Astrocyte of the spinal cord (primary cell): ENCODE measurements at regions not wholly inside any gene's neighbourhood (a gene's known extent, or its start where the extent isn't known, plus 50 kb on each side); places are given as distances from the start of the nearest gene placed in this dataset.

Experiments
- DNase-seq: peaks from one replicate; pipeline ENCODE4 v3.0.0; 2011; ENCODE audit warnings: low read depth, low spot score
- H3K4me3 ChIP-seq: 2 replicates; pipeline ENCODE4 v1.5.1; 2011; ENCODE audit warnings: low read depth, mild to moderate bottlenecking, low read length, moderate library complexity
- in situ Hi-C: cut with HindIII; loops from 2 replicates; pipeline ENCODE4 v1.10.0; 2017; ENCODE audit warnings: low sequenced_read_pairs
- TF ChIP-seq, protein P1 (sequence below): IDR thresholded peaks from 2 replicates; pipeline ENCODE4 v1.5.1; 2012; ENCODE audit warnings: low read depth, mild to moderate bottlenecking, low read length, inconsistent platforms

DNA sequence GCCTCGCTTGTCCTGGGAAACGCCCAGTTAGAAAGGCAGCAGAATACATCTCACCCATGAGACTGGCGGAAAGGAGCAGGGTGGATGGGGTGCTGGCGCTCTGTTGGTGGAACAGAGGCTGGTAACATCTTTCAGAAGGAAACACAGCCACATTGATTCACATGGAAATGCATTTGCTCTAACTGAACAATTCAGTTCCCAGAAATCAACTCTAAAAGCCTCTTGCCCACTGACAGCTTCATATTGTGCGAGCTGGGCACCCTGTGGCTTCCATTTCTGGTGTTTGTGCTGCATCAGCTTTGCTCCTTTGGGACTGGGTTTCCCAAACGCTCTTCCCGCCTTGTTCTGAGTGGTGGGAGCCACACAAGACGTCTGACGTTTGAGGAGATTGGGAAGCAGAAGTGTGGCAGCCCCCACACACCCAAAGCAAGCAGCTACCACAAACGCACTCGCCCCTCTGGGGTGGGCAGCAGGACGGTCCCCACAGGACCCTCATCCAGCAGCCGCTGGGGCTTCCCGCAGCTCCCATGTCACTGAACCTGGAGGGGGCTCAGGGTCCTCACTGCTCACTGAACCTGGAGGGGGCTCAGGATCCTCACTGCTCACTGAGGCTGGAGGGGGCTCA, 229.5 kb downstream of the ERMARD start:
- no peak overlapping the region for H3K4me3 ChIP-seq
- no peak for DNase-seq
- TF ChIP-seq, protein P1, sequence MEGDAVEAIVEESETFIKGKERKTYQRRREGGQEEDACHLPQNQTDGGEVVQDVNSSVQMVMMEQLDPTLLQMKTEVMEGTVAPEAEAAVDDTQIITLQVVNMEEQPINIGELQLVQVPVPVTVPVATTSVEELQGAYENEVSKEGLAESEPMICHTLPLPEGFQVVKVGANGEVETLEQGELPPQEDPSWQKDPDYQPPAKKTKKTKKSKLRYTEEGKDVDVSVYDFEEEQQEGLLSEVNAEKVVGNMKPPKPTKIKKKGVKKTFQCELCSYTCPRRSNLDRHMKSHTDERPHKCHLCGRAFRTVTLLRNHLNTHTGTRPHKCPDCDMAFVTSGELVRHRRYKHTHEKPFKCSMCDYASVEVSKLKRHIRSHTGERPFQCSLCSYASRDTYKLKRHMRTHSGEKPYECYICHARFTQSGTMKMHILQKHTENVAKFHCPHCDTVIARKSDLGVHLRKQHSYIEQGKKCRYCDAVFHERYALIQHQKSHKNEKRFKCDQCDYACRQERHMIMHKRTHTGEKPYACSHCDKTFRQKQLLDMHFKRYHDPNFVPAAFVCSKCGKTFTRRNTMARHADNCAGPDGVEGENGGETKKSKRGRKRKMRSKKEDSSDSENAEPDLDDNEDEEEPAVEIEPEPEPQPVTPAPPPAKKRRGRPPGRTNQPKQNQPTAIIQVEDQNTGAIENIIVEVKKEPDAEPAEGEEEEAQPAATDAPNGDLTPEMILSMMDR: no peak
- in situ Hi-C loops: no loop called here

DNA sequence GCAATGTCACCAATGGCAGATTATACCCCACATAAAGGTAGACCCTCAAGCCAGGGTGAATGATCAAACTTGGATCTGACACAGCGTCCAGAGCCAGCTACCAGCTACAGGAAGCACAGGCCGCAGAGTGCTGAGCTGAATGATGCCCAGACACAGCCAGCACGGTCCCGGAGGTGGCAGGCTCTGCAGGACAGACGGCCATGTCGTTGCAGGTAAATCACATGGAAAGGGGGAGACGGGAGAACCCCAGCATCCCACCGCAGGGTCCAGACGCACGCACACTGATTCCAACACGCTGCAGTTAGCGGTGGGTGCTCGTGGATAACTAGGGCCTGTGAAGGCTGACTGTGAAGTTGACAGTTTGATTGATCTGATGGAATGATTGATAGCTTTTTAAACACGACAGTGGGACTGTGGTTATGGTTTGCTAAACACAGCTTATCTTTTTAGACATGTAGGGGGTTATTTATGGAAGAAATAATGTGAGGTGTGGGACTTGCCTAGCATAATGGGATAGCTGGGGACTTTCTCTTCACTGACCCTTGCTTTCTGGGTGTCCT, 228.5 kb downstream of the ERMARD start:
- TF ChIP-seq, protein P1: no peak
- no peak for DNase-seq
- in situ Hi-C loops: no loop called here
- H3K4me3 ChIP-seq: no peak overlapping the region

DNA sequence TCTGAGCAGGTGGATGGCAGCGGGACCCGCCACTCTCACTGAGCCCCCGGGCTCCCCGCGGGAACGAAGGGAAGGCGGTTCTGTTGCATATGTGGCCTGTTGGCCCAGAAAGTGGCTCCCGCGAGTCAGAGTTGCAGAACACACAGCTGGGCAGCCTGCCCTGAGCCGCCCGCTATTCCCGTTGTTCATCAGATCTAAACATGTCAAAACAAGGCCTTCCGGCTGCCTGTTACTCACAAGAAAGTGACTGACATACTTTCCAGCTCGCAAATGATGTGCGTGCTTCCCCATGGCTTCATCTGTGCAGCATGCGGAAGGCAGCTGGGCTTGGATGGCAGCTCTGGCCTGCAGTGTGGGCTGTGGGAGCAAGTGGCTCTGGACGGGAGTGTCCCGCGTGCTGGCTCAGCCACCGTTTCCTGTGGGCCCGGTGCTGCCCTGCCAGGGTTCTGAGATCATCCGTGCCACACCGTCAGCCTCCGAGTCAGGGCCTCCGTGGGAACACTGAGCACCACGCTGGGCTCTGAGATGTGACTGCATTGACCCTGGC, 227.3 kb downstream of the ERMARD start:
- TF ChIP-seq, protein P1: no peak
- no peak for DNase-seq
- in situ Hi-C loops: no loop called here
- no peak overlapping the region for H3K4me3 ChIP-seq

DNA sequence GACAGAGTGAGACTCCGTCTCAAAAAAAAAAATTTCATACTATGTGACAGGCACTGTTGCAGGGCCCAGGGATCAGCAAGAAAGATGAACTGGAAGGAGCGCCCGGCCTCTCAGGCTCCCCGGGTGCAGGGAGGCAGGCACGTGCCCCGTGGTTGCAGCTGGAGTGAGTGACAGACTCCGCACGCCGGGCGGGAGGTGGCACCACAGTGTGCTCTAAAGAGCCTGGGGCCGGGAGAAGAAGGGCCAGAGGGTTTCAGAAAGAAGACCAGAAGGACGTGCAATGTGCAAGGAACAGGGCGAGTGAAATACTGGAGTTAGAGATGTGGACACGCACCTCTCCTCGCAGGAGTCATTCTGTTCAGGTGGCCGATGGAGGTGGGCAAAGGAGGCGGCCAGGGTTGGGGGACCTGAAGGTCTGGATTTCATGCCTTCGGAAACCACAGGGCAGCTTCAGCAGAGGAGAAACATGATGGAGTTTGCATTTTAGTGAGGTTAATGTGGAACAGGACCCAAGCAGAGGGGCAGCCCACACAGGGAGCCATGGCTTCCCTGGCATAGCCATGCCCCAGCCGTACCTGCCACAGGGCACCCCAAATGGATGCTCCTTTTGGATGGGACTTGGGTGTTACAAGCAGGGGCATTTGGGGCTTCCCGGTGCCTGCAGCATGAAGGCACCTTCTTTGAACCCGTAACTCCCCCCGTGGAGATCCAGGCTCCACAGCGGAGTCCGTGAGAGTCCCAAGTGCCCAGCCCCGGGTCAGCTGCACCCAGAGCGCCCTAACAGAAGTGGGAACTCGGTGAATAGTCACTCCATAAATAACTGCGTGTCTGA, 226.2 kb downstream of the ERMARD start:
- H3K4me3 ChIP-seq: no peak overlapping the region
- DNase-seq: no peak
- in situ Hi-C loops: no loop called here
- TF ChIP-seq, protein P1: no peak

DNA sequence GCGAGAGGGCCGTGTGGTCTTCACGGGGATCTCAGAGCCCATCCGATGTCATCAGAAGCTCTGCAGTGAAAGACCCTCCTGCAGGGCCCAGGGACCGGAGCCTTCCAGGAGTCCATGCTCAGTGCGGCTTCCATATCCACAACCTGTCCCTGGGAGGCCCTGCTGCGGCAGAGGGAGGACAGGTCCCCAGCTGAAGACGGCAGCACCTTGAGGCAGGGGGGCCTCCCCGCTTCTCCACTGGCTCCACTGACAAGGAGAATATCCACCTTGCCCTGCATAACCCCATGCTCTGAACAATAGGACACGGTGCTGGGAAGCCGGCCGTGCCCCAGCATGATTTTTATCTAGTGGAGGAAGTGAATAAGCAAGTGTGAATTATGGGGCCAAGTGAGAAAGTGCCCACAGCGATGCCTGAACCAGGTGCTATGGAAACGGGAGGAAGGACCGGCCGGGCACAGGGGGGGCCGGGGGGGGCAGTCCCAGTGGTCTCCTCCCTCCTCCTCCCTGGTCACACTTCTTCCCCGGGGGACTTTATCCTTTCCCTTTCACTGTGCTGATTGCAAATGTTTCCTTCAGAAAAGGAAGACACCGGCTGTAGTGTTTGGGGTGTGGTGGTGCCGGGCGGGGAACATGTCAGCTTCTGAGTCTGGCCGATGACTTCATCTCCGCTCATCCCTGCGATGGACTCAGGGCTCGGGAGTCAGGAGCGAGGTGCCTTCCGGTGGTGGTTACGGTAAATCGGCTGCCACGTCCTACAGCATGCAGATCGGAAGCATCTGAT, 225.1 kb downstream of the ERMARD start:
- TF ChIP-seq, protein P1: no peak
- in situ Hi-C loops: no loop called here
- H3K4me3 ChIP-seq: no peak overlapping the region
- DNase-seq: no peak

DNA sequence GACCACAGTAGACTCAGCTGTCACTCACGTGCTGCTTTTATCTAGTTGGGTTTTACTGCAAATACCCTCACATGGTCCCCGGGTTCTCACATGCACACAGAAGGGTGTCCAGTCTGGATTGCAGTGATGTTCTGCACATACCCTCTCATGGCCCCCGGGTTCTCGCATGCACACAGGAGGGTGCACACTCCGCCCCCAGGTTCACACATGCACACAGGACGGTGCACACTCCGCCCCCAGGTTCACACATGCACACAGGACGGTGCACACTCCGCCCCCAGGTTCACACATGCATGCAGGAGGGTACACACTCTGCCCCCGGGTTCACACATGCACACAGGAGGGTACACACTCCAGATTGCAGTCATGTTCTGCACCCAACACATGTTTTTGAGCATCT, 224.3 kb downstream of the ERMARD start:
- DNase-seq: no peak

More for the DNA sequence above, 224.3 kb downstream of the ERMARD start:
- in situ Hi-C loops: no loop called here
- H3K4me3 ChIP-seq: no peak overlapping the region
- TF ChIP-seq, protein P1: no peak
